ENCODE measurements at regions not wholly inside any gene's neighbourhood (a gene's known extent, or its start where the extent isn't known, plus 50 kb on each side); places are given as distances from the start of the nearest gene placed in this dataset.

GRCh38 chr2:13806539-13806938 lies 826.0 kb upstream of the LRATD1 start:
- no peak for TF ChIP-seq CTCF (conservative IDR thresholded peaks at IDR 0.05; ENCODE audit: low read depth)
- no peak overlapping the region for H3K27ac ChIP-seq
- DNase-seq (ENCODE audit: low spot score) = no peak
- CTCF ChIA-PET = interaction anchor here (0.6 kb wide), 1 partner anchor 10 kb away, joined by 3 read pairs; no protein-coding TSS in a partner anchor
- POLR2A ChIA-PET (ENCODE audit: low non-redundant PET) = no interaction called here

DNA sequence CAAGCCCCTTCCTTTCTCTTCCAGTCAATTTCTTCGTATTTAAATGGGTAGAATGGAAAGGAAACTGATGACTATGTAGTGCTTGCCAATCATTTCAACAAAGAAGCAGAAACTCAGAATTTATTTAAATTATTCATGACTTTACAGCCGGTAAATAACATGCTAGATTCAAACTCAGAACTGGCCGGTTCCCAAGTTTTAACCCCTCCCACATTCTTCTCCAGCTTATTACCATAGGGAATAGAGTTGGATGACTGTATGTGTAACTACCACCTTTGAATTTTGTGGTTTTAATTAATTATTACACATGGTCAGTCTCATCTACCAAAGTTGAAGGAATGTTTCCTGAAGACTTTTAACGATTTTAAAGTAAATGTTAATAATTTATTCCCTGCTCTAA lies 819.3 kb upstream of the LRATD1 start:
- no peak overlapping the region for H3K27ac ChIP-seq
- TF ChIP-seq CTCF (conservative IDR thresholded peaks at IDR 0.05; ENCODE audit: low read depth) = no peak
- ChIA-PET CTCF (no interaction called here), POLR2A (ENCODE audit: low non-redundant PET) (no interaction called here)
- DNase-seq (ENCODE audit: low spot score) = no peak

- ChIA-PET POLR2A (ENCODE audit: low non-redundant PET) (no interaction called here), CTCF (no interaction called here)
- TF ChIP-seq CTCF (conservative IDR thresholded peaks at IDR 0.05; ENCODE audit: low read depth) = no peak
- no peak overlapping the region for H3K27ac ChIP-seq
- DNase-seq (ENCODE audit: low spot score) = no peak
These were observed 814.5 kb upstream of the LRATD1 start for GRCh38 chr2:13818002-13818401.

- no peak for TF ChIP-seq CTCF (conservative IDR thresholded peaks at IDR 0.05; ENCODE audit: low read depth)
- DNase-seq (ENCODE audit: low spot score) = no peak
- H3K27ac ChIP-seq = no peak overlapping the region
- ChIA-PET POLR2A (ENCODE audit: low non-redundant PET) (no interaction called here), CTCF (no interaction called here)
These were observed 812.6 kb upstream of the LRATD1 start for GRCh38 chr2:13819896-13820295.

GRCh38 chr2:13821255-13821880 lies 811.1 kb upstream of the LRATD1 start:
- H3K27ac ChIP-seq = no peak overlapping the region
- no peak for DNase-seq (ENCODE audit: low spot score)
- ChIA-PET CTCF (no interaction called here), POLR2A (ENCODE audit: low non-redundant PET) (no interaction called here)
- no peak for TF ChIP-seq CTCF (conservative IDR thresholded peaks at IDR 0.05; ENCODE audit: low read depth)

GRCh38 chr2:13822365-13822764 lies 810.2 kb upstream of the LRATD1 start:
- H3K27ac ChIP-seq = no peak overlapping the region
- DNase-seq (ENCODE audit: low spot score) = no peak
- ChIA-PET CTCF (no interaction called here), POLR2A (ENCODE audit: low non-redundant PET) (no interaction called here)
- TF ChIP-seq CTCF (conservative IDR thresholded peaks at IDR 0.05; ENCODE audit: low read depth) = no peak

Data from RWPE1 (cell line).